MM.1S (cell line): ENCODE measurements at regions not wholly inside any gene's neighbourhood (a gene's known extent, or its start where the extent isn't known, plus 50 kb on each side); places are given as distances from the start of the nearest gene placed in this dataset.

Experiments used
- CTCF ChIP-seq: fragments of 300-600 bp; sonication (generic); IDR thresholded peaks from 2 replicates; pipeline ENCODE4 v1.5.1; 2016; ENCODE audit warnings: antibody characterized with exemption, low read length, mixed read lengths
- EZH2 ChIP-seq: fragments of 300-600 bp; sonication (generic); optimal IDR thresholded peaks from 2 replicates; pipeline ENCODE3; 2017; ENCODE audit warnings: low read depth, mild to moderate bottlenecking, antibody characterized with exemption, low read length, mixed read lengths
- EZH2phosphoT487 ChIP-seq: fragments of 300-600 bp; sonication (generic); IDR thresholded peaks from 2 replicates; pipeline ENCODE4 v1.6.1; 2018; ENCODE audit warnings: antibody characterized with exemption, low read length

- TF ChIP-seq EZH2phosphoT487 (no peak), CTCF (no peak), EZH2 (no peak)
Measured at GRCh38 chr13:40240293-40240692, 426.1 kb downstream of the FOXO1 start.
